Fibroblast of mammary gland (primary cell): ENCODE measurements at regions not wholly inside any gene's neighbourhood (a gene's known extent, or its start where the extent isn't known, plus 50 kb on each side); places are given as distances from the start of the nearest gene placed in this dataset.

Source experiments
- DNase-seq: peaks from one replicate; pipeline ENCODE4 v3.0.0-alpha.2; 2010; ENCODE audit warnings: low read depth
- H3K4me3 ChIP-seq: 2 replicates; pipeline ENCODE4 v1.5.1; 2011; ENCODE audit warnings: low read depth, mild to moderate bottlenecking, low read length, moderate library complexity; ENCODE audit not compliant: control insufficient read depth
- CTCF ChIP-seq: conservative IDR thresholded peaks from 2 replicates; pipeline ENCODE4 v1.5.1; 2011; ENCODE audit warnings: low read depth, low read length, inconsistent platforms; ENCODE audit not compliant: control insufficient read depth, insufficient read depth

GRCh38 chr5:96072791-96073165 lies 111.1 kb upstream of the ELL2 start:
- H3K4me3 ChIP-seq: no peak overlapping the region
- no peak for TF ChIP-seq CTCF
- DNase-seq: no peak

DNA sequence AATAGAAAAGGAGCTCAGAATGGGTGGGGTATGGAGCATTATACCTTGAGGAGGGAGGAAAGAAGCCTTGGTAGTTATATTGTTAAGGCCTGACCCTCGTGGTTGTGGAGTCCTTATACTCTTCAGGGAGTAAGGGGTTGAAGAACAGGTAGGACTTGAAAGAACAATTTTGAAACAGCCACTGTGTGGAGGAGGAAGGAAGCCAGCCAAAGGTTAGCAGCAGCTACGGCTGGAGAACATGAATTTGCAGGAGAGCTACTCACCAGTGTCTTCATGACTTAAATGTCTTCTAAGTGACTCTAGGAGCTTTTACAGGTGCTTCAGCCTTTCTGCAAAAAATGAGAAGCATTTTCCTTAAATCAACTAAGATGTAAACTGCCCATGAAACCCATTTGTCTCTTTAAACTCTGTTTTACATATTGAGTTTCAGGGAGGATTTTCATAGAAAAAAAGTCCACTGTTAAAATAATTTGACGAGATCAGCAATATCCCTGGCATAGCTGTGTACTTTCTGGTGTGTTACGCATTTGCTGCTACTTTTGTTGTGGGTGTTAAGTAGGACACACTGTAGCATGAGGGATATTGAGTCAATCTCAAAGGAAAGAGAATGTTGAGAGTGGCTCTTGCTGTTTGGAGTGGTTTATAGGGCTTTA lies 110.6 kb upstream of the ELL2 start:
- TF ChIP-seq CTCF: no peak
- DNase-seq: no peak
- no peak overlapping the region for H3K4me3 ChIP-seq

GRCh38 chr5:96070622-96071225 lies 109.1 kb upstream of the ELL2 start:
- DNase-seq: peak; percentile 27
- TF ChIP-seq CTCF: no peak
- H3K4me3 ChIP-seq: no peak overlapping the region

GRCh38 chr5:96067894-96068614 lies 106.4 kb upstream of the ELL2 start:
- DNase-seq: peak; percentile 85
- no peak for TF ChIP-seq CTCF
- no peak overlapping the region for H3K4me3 ChIP-seq

- no peak for TF ChIP-seq CTCF
- no peak overlapping the region for H3K4me3 ChIP-seq
- DNase-seq: peak; percentile 25
Observed at GRCh38 chr5:96067251-96067650, 105.6 kb upstream of the ELL2 start.

- no peak for TF ChIP-seq CTCF
- no peak overlapping the region for H3K4me3 ChIP-seq
- no peak for DNase-seq
Observed at GRCh38 chr5:96066386-96066719, 104.7 kb upstream of the ELL2 start.
